Fibroblast of the aortic adventitia (primary cell): ENCODE measurements at regions not wholly inside any gene's neighbourhood (a gene's known extent, or its start where the extent isn't known, plus 50 kb on each side); places are given as distances from the start of the nearest gene placed in this dataset.

Experiments
- DNase-seq: peaks from one replicate; pipeline ENCODE4 v3.0.0-alpha.2; 2010; ENCODE audit warnings: low read depth
- H3K4me3 ChIP-seq: 2 replicates; pipeline ENCODE4 v1.5.1; 2011; ENCODE audit warnings: low read depth, mild to moderate bottlenecking, control low read depth, low read length, moderate library complexity
- CTCF ChIP-seq: IDR thresholded peaks from 2 replicates; pipeline ENCODE4 v1.5.1; 2011; ENCODE audit warnings: mild to moderate bottlenecking, low read length, control low read depth, inconsistent platforms; ENCODE audit not compliant: insufficient read depth

GRCh38 chr1:5664906-5665875 is 327.0 kb downstream of the NPHP4 start:
- H3K4me3 ChIP-seq = no peak overlapping the region
- DNase-seq = no peak
- no peak for TF ChIP-seq CTCF

DNA sequence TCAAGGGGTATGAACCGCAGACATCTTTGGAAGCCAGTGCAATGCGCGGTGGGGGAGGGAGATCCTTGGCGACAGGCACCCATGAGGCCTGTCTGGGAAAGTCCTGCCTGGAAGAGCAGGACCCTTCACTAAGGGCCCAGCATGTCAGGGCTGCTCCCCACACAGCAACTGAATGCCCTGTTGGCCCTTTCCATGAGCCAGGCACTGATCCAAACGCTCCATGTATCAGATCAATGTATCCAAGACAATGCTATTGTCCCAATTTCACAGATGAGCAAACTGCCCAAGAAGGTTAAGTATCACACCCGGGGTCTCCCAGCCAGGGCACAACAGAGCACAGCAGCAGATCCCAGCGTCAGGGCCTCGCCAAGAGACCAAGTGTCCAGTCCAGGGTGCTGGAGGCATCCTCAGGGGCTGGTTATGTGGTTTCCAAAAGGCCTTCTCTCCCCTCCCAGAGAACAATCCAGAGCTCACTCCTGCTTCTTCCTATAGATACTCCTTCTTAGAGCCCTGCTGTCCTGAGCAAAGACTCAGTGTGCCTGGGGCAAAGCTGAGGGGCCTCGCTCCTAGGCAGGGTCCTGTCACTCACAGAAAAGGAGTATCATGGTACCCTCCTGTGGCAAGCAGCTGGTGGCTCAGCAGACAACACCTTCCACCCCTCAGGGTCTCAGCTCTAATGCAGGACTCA is 328.0 kb downstream of the NPHP4 start:
- no peak for DNase-seq
- TF ChIP-seq CTCF = no peak
- H3K4me3 ChIP-seq = no peak overlapping the region

GRCh38 chr1:5662744-5663126 is 329.5 kb downstream of the NPHP4 start:
- no peak for TF ChIP-seq CTCF
- DNase-seq = no peak
- H3K4me3 ChIP-seq = no peak overlapping the region

DNA sequence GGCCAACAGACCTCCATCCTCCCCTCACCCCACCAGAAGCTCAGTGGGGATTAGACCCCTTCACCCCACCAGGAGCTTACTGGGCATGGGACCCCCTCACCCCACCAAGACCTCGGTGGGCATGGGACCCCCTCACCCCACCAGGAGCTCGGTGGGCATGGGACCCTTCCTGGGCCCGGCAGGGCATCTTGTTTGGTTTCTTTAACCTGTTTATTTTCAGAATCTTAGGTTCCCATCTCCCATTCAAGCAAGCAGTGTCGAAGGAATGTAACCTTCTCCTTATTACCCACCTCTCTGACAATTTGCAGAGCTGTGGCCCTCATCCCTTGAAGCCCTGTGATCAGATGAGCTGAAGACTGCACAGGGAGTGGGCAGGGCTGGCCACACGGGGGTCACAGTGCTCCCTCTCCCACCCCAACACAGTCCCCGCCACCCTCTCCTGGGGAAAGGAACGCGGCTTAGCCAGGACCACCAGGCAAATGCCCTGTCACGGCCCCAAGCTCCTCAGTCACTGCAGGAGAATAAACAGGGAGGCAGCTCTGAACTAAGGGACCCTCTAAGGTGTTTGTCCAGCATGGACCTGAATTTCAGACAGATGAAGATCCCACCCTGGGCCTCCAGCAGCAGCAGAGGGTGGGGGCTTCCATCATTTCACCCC is 330.0 kb downstream of the NPHP4 start:
- no peak for DNase-seq
- no peak for TF ChIP-seq CTCF
- no peak overlapping the region for H3K4me3 ChIP-seq

- H3K4me3 ChIP-seq = no peak overlapping the region
- TF ChIP-seq CTCF = no peak
- no peak for DNase-seq
Measured at GRCh38 chr1:5661196-5662085, 330.8 kb downstream of the NPHP4 start.
